IMR-90 (cell line): ENCODE measurements at regions not wholly inside any gene's neighbourhood (a gene's known extent, or its start where the extent isn't known, plus 50 kb on each side); places are given as distances from the start of the nearest gene placed in this dataset.

ENCODE experiments used
- ATAC-seq: fragments of 200-7000 bp; cut with Tn5 transposase; 2 replicates; pipeline ENCODE4 v1.9.1; 2020; ENCODE audit warnings: low read depth, mild to moderate bottlenecking, moderate library complexity
- BruUV-seq: library from RNA; stranded (reverse); fragments of 400-500 nt; replicated peaks from 2 replicates; lab custom pipeline; 2021; lab: Mats Ljungman, UMichigan
- CTCF ChIA-PET: fragments of 300-600 bp; formaldehyde crosslinking; extraction: SDS; loops from one replicate; lab custom pipeline; 2021; ENCODE audit warnings: antibody characterized with exemption; lab: Yijun Ruan, JAX
- POLR2A ChIA-PET: fragments of 300-600 bp; sonication (Branson Sonifier 250); formaldehyde crosslinking; loops from one replicate; lab custom pipeline; 2022; ENCODE audit warnings: antibody characterized with exemption; ENCODE audit not compliant: unreplicated experiment; lab: Charles Lee
- DNase-seq: peaks from one replicate; pipeline ENCODE4 v3.0.0; 2013
- H2AFZ ChIP-seq: replicated peaks from 2 replicates; pipeline ENCODE3; 2013; ENCODE audit warnings: low read length, mild to moderate bottlenecking; ENCODE audit not compliant: poor library complexity
- H2AK5ac ChIP-seq: 2 replicates; pipeline ENCODE4 v1.6.1; 2013; ENCODE audit warnings: low read depth, low read length, inconsistent platforms
- H2AK9ac ChIP-seq: replicated peaks from 2 replicates; pipeline ENCODE3; 2013; ENCODE audit warnings: mild to moderate bottlenecking, low read depth, low read length, moderate library complexity; ENCODE audit not compliant: poor library complexity
- H2BK120ac ChIP-seq: 2 replicates; pipeline ENCODE4 v1.6.1; 2013; ENCODE audit warnings: low read depth, low read length, inconsistent platforms
- H2BK15ac ChIP-seq: 3 replicates; pipeline ENCODE4 v1.6.1; 2013; ENCODE audit warnings: low read depth, low read length, inconsistent platforms
- H2BK20ac ChIP-seq: 2 replicates; pipeline ENCODE4 v1.6.1; 2013; ENCODE audit warnings: low read depth, mild to moderate bottlenecking, inconsistent platforms, low read length, moderate library complexity
- H2BK5ac ChIP-seq: 2 replicates; pipeline ENCODE4 v1.6.1; 2013; ENCODE audit warnings: mild to moderate bottlenecking, low read depth, low read length, inconsistent platforms; ENCODE audit not compliant: poor library complexity, severe bottlenecking
- H3K14ac ChIP-seq: replicated peaks from 2 replicates; pipeline ENCODE4 v1.6.1; 2013; ENCODE audit warnings: low read depth, low read length, inconsistent platforms
- H3K18ac ChIP-seq: 2 replicates; pipeline ENCODE4 v1.6.1; 2013; ENCODE audit warnings: low read depth, low read length, control low read depth
- H3K23ac ChIP-seq: 2 replicates; pipeline ENCODE4 v1.6.1; 2013; ENCODE audit warnings: low read depth, low read length, inconsistent platforms
- H3K27ac ChIP-seq: 2 replicates; pipeline ENCODE4 v1.5.1; 2013; ENCODE audit warnings: mild to moderate bottlenecking, control low read depth, low read length; ENCODE audit not compliant: insufficient read depth
- H3K27me3 ChIP-seq: 2 replicates; pipeline ENCODE4 v1.6.1; 2013; ENCODE audit warnings: low read length; ENCODE audit not compliant: control insufficient read depth, insufficient read depth
- H3K36me3 ChIP-seq: 2 replicates; pipeline ENCODE4 v1.6.1; 2013; ENCODE audit warnings: low read length, mixed read lengths; ENCODE audit not compliant: control insufficient read depth, insufficient read depth
- H3K4ac ChIP-seq: 2 replicates; pipeline ENCODE4 v1.6.1; 2013; ENCODE audit warnings: low read depth, low read length, inconsistent platforms
- H3K4me1 ChIP-seq: 2 replicates; pipeline ENCODE4 v1.6.1; 2013; ENCODE audit warnings: low read length, mixed read lengths; ENCODE audit not compliant: control insufficient read depth, insufficient read depth
- H3K4me2 ChIP-seq: 2 replicates; pipeline ENCODE4 v1.6.1; 2013; ENCODE audit warnings: low read depth, mild to moderate bottlenecking, control low read depth, low read length, moderate library complexity
- H3K4me3 ChIP-seq: 2 replicates; pipeline ENCODE4 v1.5.1; 2013; ENCODE audit warnings: low read depth, mild to moderate bottlenecking, control low read depth, low read length, moderate library complexity; ENCODE audit not compliant: insufficient read depth
- H3K56ac ChIP-seq: 2 replicates; pipeline ENCODE4 v1.6.1; 2013; ENCODE audit warnings: low read length, inconsistent platforms; ENCODE audit not compliant: insufficient read depth; ENCODE audit errors: extremely low read depth
- H3K79me1 ChIP-seq, 2 experiments: 2 replicates each; pipeline ENCODE4 v1.6.1; 2013; ENCODE audit warnings: low read length in 2 of 2, inconsistent platforms in 1 of 2, low read depth in 1 of 2
- H3K9ac ChIP-seq: 2 replicates; pipeline ENCODE4 v1.6.1; 2013; ENCODE audit warnings: low read depth, low read length, control low read depth
- H3K9me1 ChIP-seq: 2 replicates; pipeline ENCODE4 v1.6.1; 2013; ENCODE audit warnings: low read length, inconsistent platforms; ENCODE audit not compliant: insufficient read depth
- H3K9me3 ChIP-seq: 2 replicates; pipeline ENCODE4 v1.6.1; 2013; ENCODE audit warnings: low read length; ENCODE audit not compliant: control insufficient read depth, insufficient read depth
- H4K20me1 ChIP-seq: 2 replicates; pipeline ENCODE4 v1.6.1; 2013; ENCODE audit warnings: low read length, inconsistent platforms; ENCODE audit not compliant: insufficient read depth
- H4K5ac ChIP-seq: 2 replicates; pipeline ENCODE4 v1.6.1; 2013; ENCODE audit warnings: mild to moderate bottlenecking, low read depth, low read length, control low read depth
- H4K8ac ChIP-seq, 2 experiments: 2 replicates each; pipeline ENCODE4 v1.6.1; 2013; ENCODE audit warnings: low read depth in 2 of 2, low read length in 2 of 2, control low read depth in 1 of 2, inconsistent platforms in 1 of 2
- H4K91ac ChIP-seq: 2 replicates; pipeline ENCODE4 v1.6.1; 2013; ENCODE audit warnings: low read depth, low read length, inconsistent platforms; ENCODE audit not compliant: insufficient read depth
- BHLHE40 ChIP-seq: fragments of 150-350 bp; IDR thresholded peaks from 2 replicates; pipeline ENCODE4 v1.6.1; 2016; ENCODE audit warnings: mild to moderate bottlenecking, low read depth, low read length
- CEBPB ChIP-seq: IDR thresholded peaks from 2 replicates; pipeline ENCODE4 v1.6.1; 2012; ENCODE audit warnings: low read depth, low read length, improper control_type of control experiment
- CHD1 ChIP-seq: IDR thresholded peaks from 2 replicates; pipeline ENCODE4 v1.6.1; 2012; ENCODE audit warnings: low read depth, low read length, improper control_type of control experiment
- ELK1 ChIP-seq: fragments of 150-350 bp; IDR thresholded peaks from 2 replicates; pipeline ENCODE4 v1.6.1; 2016; ENCODE audit warnings: low read depth, mild to moderate bottlenecking, low read length, moderate library complexity, borderline replicate concordance
- FOS ChIP-seq: fragments of 150-350 bp; IDR thresholded peaks from 2 replicates; pipeline ENCODE4 v1.6.1; 2016; ENCODE audit warnings: low read depth, low read length
- MAFK ChIP-seq: IDR thresholded peaks from 2 replicates; pipeline ENCODE4 v1.6.1; 2012; ENCODE audit warnings: low read depth, low read length, improper control_type of control experiment
- MAZ ChIP-seq: IDR thresholded peaks from 2 replicates; pipeline ENCODE4 v1.6.1; 2012; ENCODE audit warnings: low read depth, mild to moderate bottlenecking, low read length, improper control_type of control experiment, moderate library complexity, borderline replicate concordance
- MXI1 ChIP-seq: IDR thresholded peaks from 2 replicates; pipeline ENCODE4 v1.6.1; 2012; ENCODE audit warnings: low read depth, mild to moderate bottlenecking, low read length, moderate library complexity, borderline replicate concordance
- NFE2L2 ChIP-seq: fragments of 150-350 bp; IDR thresholded peaks from 2 replicates; pipeline ENCODE4 v1.6.1; 2016; ENCODE audit warnings: low read depth, mild to moderate bottlenecking, low read length
- POLR2A ChIP-seq: IDR thresholded peaks from 2 replicates; pipeline ENCODE4 v1.6.1; 2012; ENCODE audit warnings: mild to moderate bottlenecking, low read depth, low read length
- RAD21 ChIP-seq: IDR thresholded peaks from 2 replicates; pipeline ENCODE4 v1.6.1; 2012; ENCODE audit warnings: low read length, improper control_type of control experiment
- RCOR1 ChIP-seq: IDR thresholded peaks from 2 replicates; pipeline ENCODE4 v1.6.1; 2012; ENCODE audit warnings: mild to moderate bottlenecking, low read length, improper control_type of control experiment; ENCODE audit not compliant: insufficient replicate concordance
- RFX5 ChIP-seq: IDR thresholded peaks from 2 replicates; pipeline ENCODE4 v1.8.0; 2012; ENCODE audit warnings: low read depth, mild to moderate bottlenecking, low read length, moderate library complexity
- SMC3 ChIP-seq: fragments of 150-350 bp; IDR thresholded peaks from 2 replicates; pipeline ENCODE4 v1.6.1; 2016; ENCODE audit warnings: low read depth, mild to moderate bottlenecking, antibody characterized with exemption, low read length, moderate library complexity
- whole genome bisulfite sequencing, 2 experiments: methylation state at CpG; one replicate each; pipeline versions ENCODE4 v1.1.5 to v1.1.7; 2013; ENCODE audit warnings: missing lambda C conversion rate in 2 of 2; ENCODE audit not compliant: insufficient read length in 1 of 2; ENCODE audit errors: extremely low coverage in 2 of 2; 5-methylcytosine and 5-hydroxymethylcytosine counted together
- dilution Hi-C: fragments of 300-500 bp; cut with HindIII; formaldehyde crosslinking; loops from one replicate; pipeline ENCODE4 v1.14.3; 2018; ENCODE audit warnings: low sequenced_read_pairs; ENCODE audit not compliant: unreplicated experiment
- in situ Hi-C: fragments of 300-500 bp; cut with MboI; formaldehyde crosslinking; loops from 3 replicates; pipeline ENCODE4 v1.14.3; 2019; ENCODE audit warnings: low sequenced_read_pairs, inconsistent platforms, mixed read lengths
- intact Hi-C: fragments of 100-400 bp; cut with micrococcal nuclease; formaldehyde crosslinking; loops from 2 replicates; pipeline ENCODE4 v1.10.0; 2022
- TF ChIP-seq, protein P1 (sequence below): conservative IDR thresholded peaks from 2 replicates; pipeline ENCODE4 v1.5.1; 2012; ENCODE audit warnings: mild to moderate bottlenecking, low read depth, low read length, improper control_type of control experiment
- TF ChIP-seq, protein P2 (sequence below): fragments of 150-350 bp; IDR thresholded peaks from 2 replicates; pipeline ENCODE4 v1.6.1; 2017; ENCODE audit warnings: mild to moderate bottlenecking, antibody characterized with exemption, low read length, low read depth

GRCh38 chr9:89871871-89872331 lies 267.1 kb downstream of the GADD45G start:
- no peaks in the 10 kb centered on the region; the same call in 1 of the 2 replicates for H3K27me3 ChIP-seq
- no TSS peak for BruUV-seq
- CTCF ChIA-PET: no interaction called here

More at GRCh38 chr9:89871871-89872331, 267.1 kb downstream of the GADD45G start:
- no peak overlapping the region for H3K4ac ChIP-seq
- no peak overlapping the region for H4K91ac ChIP-seq
- POLR2A ChIA-PET: no interaction called here
- ATAC-seq (no peak), DNase-seq (no peak)
- no peak overlapping the region for H2AK9ac ChIP-seq
- no peak overlapping the region for H3K56ac ChIP-seq
- no peak overlapping the region for H2AFZ ChIP-seq
- no peak overlapping the region for H2BK15ac ChIP-seq
- dilution Hi-C loops (no loop called here), intact Hi-C loops (no loop called here), in situ Hi-C loops (no loop called here)
- no peak overlapping the region for H3K4me3 ChIP-seq
- TF ChIP-seq RFX5 (no peak), CHD1 (no peak), BHLHE40 (no peak), RAD21 (no peak), POLR2A (no peak), MAFK (no peak), MXI1 (no peak), NFE2L2 (no peak), MAZ (no peak), FOS (no peak), SMC3 (no peak), CEBPB (no peak), ELK1 (no peak), RCOR1 (no peak)
- TF ChIP-seq, protein P1, sequence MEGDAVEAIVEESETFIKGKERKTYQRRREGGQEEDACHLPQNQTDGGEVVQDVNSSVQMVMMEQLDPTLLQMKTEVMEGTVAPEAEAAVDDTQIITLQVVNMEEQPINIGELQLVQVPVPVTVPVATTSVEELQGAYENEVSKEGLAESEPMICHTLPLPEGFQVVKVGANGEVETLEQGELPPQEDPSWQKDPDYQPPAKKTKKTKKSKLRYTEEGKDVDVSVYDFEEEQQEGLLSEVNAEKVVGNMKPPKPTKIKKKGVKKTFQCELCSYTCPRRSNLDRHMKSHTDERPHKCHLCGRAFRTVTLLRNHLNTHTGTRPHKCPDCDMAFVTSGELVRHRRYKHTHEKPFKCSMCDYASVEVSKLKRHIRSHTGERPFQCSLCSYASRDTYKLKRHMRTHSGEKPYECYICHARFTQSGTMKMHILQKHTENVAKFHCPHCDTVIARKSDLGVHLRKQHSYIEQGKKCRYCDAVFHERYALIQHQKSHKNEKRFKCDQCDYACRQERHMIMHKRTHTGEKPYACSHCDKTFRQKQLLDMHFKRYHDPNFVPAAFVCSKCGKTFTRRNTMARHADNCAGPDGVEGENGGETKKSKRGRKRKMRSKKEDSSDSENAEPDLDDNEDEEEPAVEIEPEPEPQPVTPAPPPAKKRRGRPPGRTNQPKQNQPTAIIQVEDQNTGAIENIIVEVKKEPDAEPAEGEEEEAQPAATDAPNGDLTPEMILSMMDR: no peak
- TF ChIP-seq, protein P2, sequence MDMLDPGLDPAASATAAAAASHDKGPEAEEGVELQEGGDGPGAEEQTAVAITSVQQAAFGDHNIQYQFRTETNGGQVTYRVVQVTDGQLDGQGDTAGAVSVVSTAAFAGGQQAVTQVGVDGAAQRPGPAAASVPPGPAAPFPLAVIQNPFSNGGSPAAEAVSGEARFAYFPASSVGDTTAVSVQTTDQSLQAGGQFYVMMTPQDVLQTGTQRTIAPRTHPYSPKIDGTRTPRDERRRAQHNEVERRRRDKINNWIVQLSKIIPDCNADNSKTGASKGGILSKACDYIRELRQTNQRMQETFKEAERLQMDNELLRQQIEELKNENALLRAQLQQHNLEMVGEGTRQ: no peak
- H3K9me1 ChIP-seq: no peaks in the 10 kb centered on the region
- 57% methylated on average over 1 of the region's 5 CpGs; no CpG with 5 or more reads in 1 of the 2 experiments for WGBS, 2 experiments
- no peaks in the 10 kb centered on the region for H3K79me1 ChIP-seq
- H3K14ac ChIP-seq: no peak overlapping the region
- no peak overlapping the region for H2BK120ac ChIP-seq
- no peak overlapping the region for H4K5ac ChIP-seq
- no peak overlapping the region for H2AK5ac ChIP-seq
- H3K18ac ChIP-seq: no peak overlapping the region
- H2BK5ac ChIP-seq: no peak overlapping the region
- H3K36me3 ChIP-seq: no peaks in the 10 kb centered on the region
- H3K27ac ChIP-seq: no peak overlapping the region
- H3K9me3 ChIP-seq: no peaks in the 10 kb centered on the region
- H3K23ac ChIP-seq: no peak overlapping the region
- H3K4me2 ChIP-seq: no peak overlapping the region
- no peak overlapping the region for H2BK20ac ChIP-seq
- no peaks in the 10 kb centered on the region for H4K20me1 ChIP-seq
- no peaks in the 10 kb centered on the region for H3K4me1 ChIP-seq
- H3K9ac ChIP-seq: no peak overlapping the region
- H4K8ac ChIP-seq: no peak overlapping the region
